Ecto neural progenitor cell (in vitro differentiated cells): ENCODE measurements at regions not wholly inside any gene's neighbourhood (a gene's known extent, or its start where the extent isn't known, plus 50 kb on each side); places are given as distances from the start of the nearest gene placed in this dataset.

Experiments
- DNase-seq: peaks from one replicate; pipeline ENCODE4 v3.0.0-alpha.2; 2018; ENCODE audit warnings: low spot score

DNA sequence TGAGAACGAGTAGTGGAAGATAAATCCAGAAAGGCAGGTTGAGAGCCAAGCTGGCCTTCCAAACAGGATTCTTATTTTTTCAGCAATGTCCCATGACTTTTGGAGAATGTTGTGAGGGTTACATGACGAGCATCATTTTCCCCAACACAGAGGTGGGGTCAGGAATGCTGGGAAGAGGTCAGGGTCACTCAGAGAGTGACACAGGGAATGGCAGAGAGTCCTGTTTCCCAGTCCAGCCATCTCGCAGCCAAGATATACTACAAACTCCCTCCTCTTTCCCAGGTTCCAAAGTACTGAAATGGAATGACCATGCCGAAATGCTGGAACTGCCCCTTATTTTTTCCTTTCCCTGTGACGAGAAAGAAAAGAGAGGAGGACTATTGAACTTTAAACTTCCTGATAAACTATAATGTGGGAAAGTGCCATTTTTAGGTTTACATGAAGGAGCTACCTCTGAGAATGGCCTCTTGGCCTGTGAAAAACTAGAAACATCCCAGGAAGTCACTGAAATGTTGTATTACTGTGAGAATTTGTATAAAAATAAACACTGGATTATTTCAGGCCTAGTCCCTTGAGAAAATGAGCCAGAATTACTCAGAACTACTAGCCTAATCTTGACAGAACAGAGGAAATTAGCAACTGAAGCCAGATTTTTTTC lies 420.4 kb downstream of the CETN3 start:
- DNase-seq, result no peak

DNA sequence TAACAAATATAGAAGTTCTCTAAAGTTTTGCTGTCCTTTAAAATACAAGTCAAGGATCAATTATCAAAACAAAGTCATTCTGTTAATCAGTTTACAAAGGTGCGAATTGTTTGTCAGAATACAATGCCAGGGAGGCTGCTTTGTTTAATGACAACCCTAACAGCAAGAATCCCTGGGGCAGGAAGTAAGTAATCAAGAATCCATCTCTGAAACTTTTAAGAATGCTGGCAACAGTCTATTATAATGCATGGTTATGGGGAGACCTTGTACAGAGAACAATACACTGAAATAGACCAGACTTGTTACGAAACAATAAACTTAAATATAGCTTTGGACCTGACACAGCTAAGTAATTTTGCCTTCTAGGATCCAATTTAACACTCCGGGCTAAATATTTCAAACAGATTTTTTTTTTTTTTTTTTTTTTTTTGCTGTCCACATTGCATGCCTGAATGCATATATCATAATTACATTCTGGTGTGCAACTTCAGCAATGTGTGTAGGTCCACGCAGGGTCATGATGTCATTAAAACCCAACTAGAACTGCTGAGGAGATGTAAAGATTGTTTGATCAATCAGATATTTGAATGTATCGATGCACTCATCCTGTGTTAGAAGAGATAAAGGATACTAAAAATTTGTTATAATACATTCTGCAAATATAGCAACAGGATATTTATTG lies 421.3 kb downstream of the CETN3 start:
- no peak for DNase-seq

DNA sequence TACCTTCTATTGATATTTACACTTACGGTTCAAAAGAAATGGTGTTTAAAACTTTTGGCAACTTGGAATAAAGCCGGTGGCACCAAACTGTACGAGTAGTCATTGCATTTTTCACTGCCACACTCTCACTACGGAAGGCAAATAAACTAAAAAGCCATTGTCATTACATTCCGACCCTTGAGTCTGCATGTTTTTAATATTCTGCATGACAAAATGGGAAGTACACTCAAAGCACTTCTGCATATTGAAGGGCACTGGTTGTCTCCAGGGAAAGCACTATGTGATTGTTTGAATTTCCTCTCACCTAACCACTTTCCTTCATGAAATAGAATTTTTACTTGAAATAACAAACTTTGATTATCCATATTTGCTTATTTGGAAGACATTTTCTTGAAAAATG lies 426.3 kb downstream of the CETN3 start:
- no peak for DNase-seq

DNA sequence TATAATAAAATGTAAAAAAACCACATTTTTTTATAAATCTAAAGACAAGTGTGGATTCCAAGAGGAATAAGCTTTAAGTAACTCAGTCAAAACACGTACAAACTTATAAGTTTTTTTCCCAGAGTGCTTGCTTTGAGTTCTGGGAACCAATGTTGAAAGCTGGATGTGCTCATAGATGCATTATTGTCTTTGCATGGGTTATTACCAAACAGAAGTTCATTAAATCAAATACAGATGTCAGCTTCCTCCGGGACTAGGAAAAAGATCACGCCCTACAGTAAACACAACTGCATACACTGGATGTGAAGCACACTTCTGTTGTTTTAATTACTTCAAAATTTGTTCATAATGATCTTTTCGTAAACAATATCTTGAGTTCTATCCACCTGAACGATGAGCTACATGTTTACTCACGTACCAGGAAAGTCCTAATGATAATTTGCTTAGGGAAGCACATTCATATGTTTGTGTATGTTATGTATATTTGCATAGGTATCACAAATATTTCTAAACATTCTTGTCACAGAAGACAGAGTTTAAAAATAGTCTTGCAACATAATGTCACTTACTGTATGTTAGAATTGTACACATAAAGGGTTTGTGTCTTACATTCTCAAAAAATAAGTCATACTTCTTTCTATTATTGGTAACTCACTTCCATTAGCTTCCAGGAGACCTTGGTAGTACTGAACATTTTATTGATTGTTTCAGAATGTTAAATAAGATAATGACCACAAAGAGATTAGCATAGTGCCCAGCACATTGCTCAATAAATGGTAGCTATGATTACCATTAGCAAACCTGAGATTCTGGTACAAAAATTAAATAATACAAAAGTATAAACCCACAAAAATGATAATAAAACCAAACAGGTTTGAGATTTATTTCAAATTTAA lies 427.4 kb downstream of the CETN3 start:
- no peak for DNase-seq

DNA sequence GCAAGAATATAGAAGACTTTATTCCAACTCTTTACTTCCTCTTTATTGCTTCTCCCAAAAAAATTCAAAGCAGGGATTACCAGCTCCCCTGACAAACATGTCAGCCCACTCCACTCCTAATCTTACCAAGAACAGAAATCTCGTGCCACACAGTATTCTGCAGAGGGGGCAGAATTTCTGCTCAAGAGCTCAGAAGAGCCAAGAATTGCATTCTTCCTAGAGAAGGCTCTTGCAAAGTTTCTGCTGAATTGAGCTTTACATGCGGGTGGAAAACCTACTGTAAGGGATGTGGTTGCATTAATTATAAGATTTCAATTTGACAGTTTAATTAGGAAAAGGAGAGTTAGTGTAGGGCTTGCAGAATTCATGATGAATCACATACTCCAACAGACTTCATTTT lies 428.5 kb downstream of the CETN3 start:
- no peak for DNase-seq

DNA sequence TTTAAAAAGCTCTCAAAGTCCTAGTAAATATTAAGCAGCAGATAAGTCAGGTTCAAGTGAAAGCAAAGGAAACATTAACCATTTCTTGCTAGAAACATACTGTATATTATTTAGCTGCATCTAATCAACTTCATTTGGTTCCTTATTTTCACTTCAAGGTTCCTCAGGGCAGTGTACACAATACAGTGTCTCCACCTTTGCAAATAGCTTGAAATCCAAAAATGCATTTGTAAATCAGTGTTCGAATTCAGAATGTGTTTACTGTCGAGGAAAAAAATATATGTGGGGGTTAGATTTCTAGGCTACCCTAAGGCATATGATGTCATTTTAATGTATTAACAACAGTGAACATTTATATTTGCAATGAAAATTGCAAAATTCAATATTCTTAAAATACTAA lies 436.0 kb downstream of the CETN3 start:
- no peak for DNase-seq

DNA sequence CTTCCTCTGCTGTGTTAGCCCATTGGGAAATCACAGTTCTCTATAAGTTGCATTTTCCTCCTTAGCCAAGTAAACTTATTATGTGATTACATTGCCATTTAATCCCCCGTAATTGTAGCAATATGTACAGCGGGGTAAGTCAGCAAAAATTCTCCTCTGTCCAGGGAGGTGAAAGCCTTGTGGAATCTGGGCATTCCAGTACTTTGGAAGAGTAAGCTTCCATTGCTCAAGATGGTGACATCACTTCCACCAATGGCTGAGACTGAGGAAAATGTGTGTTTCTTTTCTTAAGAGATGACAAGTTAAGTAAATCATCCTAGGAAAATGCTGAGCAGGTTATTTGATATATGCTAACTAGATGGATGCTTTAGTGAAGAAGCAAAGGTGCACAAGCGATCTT lies 436.7 kb downstream of the CETN3 start:
- no peak for DNase-seq

DNA sequence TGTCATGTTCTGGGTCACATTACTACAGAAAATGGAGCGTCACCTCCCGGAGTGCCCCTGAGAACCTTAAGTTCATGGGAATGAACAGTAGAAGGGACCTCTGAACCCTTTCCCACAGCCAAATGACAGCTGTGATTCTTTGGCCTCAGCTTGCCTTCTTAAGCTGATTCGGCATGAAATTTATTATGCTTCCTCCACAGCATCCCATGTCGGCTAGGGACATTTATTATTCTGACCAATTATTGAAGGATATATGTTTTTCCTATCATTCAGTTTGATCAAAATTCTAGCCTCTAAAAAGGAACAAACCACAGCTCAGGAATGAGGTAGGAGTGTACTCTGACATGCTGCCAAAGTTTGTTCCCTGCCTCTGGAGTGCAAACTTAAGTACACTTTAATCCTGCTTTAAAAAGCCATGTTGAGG lies 440.6 kb downstream of the CETN3 start:
- no peak for DNase-seq

DNA sequence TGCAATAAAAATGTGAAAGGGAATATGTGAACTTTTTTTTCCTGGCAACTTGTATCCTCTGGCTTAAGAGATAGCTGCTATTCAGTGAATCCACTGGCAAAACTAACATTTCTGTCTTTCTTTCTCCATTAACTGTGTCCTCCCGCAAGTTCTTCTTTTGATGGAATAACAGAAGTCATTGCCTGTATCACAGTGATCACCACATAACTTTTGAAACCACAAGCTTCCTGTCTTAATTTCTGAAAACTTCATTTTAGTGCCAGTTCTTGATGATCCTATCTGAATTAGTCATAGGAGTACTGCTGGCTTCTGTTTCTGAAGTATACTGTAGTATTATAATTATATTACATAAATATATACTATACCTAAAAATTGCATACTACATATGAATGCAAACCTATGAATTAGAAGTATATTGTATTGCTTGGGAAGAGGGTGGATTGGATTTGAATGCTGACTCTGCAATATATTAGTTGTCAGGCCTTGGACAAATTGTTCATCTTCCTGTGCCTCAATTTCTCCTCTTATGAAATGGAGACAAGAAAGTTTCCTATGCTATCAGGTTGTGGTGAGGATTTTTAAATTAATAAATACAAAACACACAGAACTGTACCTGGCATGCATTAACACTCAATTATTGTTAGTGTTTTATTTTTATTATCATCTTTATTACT lies 441.6 kb downstream of the CETN3 start:
- no peak for DNase-seq

DNA sequence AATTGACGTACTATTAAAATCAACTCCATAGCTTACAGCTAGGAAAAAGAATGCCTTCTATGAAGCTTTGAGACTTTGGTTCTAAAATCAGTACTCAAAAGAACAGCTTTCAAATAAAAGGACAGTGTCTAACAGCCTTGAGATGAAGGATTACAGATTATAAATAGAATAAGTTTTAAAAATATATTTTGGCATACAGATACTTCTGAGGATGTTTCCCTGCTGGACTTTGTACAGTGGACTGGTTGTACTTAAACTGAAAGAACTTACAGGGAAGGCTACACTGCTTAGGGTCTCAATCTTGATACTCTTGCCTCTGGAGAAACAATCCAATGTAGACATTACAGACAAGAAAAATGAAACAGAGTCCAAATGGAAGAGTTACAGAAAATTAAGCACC lies 452.7 kb downstream of the CETN3 start:
- DNase-seq, result no peak

DNA sequence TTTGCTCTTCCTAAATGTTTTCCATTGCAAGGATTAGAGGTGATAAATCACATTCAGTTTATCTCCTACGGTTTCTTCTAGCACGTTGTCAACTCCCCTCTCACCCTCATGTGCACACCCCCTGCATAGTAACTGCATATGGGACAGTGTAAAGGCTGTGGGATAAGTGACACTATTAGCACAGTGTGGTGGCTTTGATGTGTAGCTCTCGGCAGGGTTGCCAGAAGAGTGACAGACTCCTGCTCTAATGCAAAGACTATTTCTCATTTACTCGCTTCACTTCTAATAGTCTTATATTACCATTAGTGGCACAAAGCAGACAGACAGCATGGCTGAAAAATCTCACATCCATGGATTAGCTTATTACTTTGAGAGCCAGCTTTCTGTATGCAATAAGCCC lies 454.6 kb downstream of the CETN3 start:
- no peak for DNase-seq

DNA sequence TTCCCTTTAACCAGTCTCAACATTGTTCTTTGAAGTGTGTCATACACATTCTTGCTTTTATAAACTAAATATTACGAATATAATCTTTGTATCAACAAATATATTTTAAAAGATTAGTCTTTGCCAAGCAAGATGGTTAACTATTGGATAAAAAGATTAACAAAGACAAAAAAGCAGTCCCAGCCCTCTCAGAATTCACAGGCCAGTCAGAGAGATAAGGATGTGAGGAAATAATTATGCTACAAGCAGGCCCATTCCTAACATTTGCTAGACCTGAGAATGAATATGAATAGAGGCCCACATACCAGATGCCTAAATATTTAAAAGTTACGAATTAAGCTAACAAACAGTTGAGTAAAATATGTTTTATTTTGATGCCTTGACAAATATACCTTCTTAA lies 457.7 kb downstream of the CETN3 start:
- DNase-seq, result no peak

DNA sequence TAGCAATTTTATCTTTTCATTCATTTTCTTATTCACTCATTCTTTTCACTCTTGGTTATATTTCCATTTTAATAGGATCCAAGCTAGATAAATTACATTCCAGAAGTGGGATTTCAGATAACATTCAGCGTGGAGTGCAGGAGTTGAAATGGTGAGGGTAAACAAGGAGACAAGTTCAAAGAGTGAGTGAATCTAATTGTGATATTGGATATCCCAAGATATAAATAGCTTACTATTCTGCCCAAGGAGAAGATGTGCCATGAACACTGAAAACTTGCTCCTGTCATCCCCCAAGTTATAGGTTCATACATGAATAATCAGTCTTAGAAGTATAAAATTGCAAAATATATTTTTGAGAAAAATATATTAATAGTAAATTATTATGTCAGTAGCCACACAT lies 459.3 kb downstream of the CETN3 start:
- no peak for DNase-seq

DNA sequence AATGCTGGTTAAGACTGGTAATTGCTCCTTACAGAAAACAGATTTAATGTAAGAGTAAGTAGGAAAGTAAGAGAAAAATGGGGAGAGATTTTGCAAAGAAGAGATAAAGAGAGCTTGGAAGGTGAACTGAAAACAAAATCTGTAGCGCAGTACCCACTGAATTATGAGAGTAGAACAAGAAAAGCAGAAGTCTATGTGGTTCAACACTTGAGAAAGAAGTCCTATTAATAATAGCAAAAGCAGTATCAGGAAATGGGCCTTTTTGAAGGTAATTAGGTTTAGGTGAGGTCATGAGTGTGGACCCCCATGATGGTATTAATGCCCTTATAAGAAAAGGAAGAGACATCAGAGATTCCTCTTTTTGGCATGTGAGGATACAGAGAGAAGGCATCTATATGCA lies 460.6 kb downstream of the CETN3 start:
- no peak for DNase-seq

DNA sequence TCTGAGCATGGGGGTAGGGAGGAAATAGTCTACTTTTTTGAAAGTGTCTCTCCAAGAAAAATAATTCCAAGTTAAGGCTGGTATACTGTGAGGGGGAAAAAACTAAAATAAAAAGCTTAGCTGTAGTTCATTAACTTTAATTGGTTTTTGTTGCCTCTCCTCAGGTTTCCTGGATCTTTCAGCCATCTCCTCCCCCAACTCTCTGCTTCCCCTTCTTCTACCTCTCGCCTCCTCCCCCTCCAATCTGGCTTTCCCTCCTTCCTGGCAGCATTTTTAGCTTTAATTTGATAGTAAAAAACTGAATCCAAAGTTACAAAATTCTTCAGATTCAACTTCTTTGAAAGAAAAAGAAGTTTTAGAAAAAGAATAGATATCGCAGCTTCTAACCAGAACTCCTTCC lies 462.6 kb downstream of the CETN3 start:
- DNase-seq, result no peak

DNA sequence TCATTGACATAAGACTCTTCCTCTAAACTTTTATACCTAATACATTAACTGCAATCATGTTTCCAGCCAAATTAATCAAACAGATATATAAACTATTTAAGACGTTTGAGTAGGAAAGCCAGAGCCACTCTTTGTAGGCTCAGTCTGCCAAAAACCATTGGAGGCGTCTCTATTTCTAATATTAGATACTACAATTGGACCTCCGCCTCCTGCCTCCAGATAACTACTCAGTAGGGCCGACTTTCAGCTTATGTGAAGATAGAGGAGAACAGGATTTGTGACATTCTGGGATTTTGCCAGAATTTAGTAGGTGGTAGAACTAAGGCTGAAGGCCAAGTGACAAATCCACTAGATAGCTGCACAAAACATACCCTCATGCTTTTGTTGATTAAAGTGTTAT lies 463.0 kb downstream of the CETN3 start:
- no peak for DNase-seq

DNA sequence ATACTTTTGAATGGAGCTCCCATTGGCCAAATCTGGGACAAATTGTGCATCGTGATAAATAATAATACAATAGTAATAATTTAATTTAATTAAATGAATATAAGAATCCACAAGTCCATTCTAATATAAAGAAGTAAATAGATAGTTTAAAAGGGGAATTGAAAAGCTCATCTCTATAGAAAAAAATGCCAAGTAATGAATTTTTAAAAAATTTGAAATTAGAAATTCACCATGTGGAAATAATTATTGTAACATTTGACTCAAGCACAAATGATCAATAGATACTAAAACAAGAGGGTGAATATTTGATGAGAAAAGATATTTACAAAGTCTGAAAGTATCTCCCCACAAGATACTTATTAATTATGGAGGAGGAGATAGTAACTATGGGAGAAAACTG lies 467.4 kb downstream of the CETN3 start:
- DNase-seq, result no peak

DNA sequence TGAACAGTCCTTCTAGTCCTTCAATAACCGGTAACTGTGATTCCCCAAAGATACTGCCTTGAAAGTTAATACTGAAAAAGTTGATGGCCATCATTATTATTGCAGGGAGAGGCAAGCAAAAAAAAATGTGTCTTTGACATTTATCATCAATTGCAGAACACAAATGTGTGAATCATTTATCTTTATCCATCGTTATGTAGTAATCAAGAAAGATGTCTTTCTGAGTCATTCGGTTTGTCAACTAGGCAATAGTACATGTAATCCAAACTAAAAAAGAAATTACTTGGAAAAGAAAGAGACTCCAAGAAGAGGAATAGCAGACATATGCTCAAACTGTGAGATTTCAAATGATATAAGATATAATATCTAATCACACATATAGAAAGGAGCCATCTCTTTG lies 473.0 kb downstream of the CETN3 start:
- no peak for DNase-seq

DNA sequence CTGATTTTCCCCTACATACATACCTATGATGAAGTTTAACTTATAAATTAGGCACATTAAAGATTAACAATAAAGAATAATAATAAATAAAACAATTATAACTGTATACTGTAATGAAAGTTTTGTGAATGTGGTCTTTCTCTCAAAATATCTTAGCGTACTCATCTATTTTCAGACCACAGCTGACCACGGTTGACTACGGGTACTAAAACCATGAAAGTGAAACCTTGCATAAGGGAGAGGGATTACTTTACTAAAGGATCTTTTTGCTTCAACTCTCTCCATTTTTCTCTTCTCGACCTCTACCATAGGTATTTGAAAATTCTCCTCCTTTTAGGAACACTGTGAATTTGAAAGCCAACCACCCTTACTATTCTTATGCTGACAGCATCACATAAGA lies 475.5 kb downstream of the CETN3 start:
- no peak for DNase-seq

DNA sequence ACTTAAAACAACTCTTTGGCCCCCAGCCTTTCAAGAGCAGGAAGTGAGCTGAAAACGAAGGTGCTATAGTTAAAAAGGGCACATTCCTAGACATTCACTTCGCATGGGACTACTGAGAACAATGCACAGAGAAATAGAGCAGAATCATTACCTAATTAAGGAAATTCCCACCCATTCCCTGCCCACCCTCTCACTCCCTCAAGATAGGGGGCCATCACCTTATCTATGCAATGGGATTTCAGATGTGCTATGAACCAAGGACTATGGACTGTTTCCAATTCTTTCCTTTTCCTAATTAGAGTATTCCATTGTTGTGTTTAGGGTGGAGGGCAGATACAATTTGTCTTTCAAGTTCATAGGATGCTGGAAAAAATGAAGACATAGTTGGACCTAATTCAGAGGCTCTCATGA lies 476.8 kb downstream of the CETN3 start:
- DNase-seq, result no peak

DNA sequence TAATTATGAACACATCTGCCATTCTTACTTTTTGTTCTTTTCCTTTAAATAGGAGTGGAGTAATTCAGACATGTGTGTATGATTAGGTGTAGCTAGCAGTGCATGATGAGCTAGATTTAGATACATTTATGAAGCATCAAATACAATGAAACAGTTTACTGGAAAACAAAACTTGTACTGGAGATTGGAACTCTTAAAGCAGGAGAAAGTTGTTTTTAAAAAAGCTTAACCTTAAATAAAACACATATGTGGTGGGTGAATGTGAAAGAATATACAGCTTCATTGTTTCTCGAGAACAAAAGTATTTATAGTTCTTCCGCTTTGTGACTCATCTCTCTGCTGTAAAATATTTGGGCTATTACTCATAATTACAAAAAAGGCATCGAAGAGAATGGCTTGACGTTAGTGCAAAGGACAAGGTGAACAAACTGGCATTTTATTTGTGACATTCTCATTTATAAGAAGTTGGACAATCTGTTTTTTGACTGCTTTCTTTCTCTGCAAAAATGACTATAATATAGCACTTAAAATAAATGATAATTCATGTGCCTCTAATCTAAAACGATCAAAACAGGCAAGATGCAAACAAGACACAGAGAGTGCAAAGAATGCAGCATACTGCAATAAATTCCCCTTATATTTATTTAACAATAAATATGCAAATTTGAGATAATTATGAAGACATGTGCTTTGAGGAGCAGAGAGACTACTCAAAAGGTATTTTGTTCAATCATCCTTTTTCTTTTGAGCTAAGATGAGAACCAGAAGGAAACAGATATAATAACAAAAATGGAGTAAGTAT lies 478.8 kb downstream of the CETN3 start:
- no peak for DNase-seq

DNA sequence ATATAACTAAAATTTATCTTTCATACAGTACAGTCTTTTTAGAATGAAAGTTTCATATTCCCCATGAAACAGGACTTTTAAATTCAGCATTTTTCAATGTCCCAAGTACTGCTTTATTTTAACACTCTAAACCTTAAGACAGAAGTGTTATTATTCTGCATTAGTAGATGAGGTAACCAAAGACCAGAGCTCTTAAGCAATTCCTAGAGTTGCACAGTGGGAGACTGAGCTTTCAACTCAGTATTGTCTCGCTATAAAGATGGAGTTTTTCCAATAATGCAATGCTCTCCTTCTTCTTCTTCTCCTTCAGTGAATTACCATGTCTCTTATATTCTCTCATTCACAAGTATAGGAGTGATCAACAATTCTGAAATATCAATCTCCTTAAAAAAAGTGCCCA lies 479.7 kb downstream of the CETN3 start:
- DNase-seq, result no peak
